NCI-H446 (cell line): ENCODE measurements at regions not wholly inside any gene's neighbourhood (a gene's known extent, or its start where the extent isn't known, plus 50 kb on each side); places are given as distances from the start of the nearest gene placed in this dataset.

Experiments used
- DNase-seq, 2 experiments: peaks; one replicate each; lab custom pipeline; 2025; lab: John Stamatoyannopoulos, UW

GRCh38 chr14:85471744-85472143, 58.2 kb upstream of the FLRT2 start:
- no peak for DNase-seq

DNA sequence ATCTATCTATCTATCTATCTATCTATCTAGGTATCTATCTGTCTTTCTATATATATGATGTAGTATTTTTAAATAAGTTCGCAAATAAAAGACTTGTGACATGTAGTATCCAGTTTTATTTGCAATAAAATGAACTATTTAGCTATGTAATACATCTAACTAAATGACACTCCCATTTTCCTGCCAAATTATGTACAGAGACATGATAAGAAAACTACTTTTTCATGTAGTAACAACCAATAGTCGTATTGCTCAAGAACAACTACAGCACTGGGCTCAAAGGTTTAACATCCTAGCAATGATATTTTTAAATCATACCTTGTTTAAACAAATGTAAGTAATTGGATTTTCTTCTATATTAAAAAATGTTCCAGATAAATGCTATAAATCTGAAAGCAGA, 55.5 kb upstream of the FLRT2 start:
- no peak for DNase-seq

DNA sequence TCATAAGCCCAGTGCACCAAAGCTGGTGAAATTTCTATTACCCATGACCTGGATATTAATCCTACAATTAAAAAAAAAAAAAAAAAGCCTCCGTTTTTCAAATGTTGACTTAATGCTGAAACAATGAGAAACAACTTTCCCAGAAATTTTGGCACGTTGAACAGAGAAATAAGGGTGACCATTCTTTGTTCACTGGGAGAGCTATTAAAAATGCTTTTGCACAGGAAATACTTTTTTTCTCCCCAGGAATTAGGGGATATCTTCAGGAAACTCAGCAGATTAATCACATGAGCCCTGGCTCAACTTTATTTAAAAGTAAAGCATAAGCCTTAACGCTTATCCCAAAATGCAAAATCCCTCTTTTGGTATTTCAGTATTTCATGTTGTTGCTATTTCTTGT, 54.8 kb upstream of the FLRT2 start:
- DNase-seq, result no peak

DNA sequence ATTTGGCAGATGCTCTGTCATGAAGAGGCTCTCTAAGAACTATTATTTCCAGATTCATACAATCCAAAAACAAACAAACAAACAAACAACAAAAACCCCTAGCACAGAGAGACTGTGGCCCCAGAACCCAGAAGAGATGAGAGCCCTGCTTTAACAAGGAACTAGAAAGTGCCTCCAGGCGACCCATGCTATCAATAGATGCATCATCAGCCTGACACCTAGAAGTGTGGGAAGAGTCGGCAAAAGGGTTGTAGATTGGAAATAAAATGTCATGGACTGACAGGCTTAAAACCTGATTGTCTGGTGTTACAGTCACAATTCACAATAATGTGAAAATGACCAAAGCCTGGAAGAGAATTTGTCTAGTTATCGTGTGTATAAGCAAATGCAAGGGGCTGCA, 50.6 kb upstream of the FLRT2 start:
- DNase-seq, result no peak

GRCh38 chr14:85479771-85480170, 50.2 kb upstream of the FLRT2 start:
- DNase-seq, result no peak
